GM23338 (cell line): ENCODE measurements at regions not wholly inside any gene's neighbourhood (a gene's known extent, or its start where the extent isn't known, plus 50 kb on each side); places are given as distances from the start of the nearest gene placed in this dataset.

Experiments
- CREB1 ChIP-seq: fragments of 250-450 bp; sonication (Bioruptor Pico); IDR thresholded peaks from 2 replicates; pipeline ENCODE4 v1.5.0; 2020; ENCODE audit warnings: low read depth, mild to moderate bottlenecking, moderate library complexity
- EZH2 ChIP-seq: fragments of 200-600 bp; sonication (generic); IDR thresholded peaks from one replicate; pipeline ENCODE4 v1.8.0; 2017; ENCODE audit warnings: antibody characterized with exemption, mild to moderate bottlenecking, low read depth; ENCODE audit not compliant: unreplicated experiment
- EZH2phosphoT487 ChIP-seq: fragments of 200-600 bp; sonication (generic); IDR thresholded peaks from one replicate; pipeline ENCODE4 v1.8.1; 2018; ENCODE audit warnings: antibody characterized with exemption; ENCODE audit not compliant: unreplicated experiment
- JUNB ChIP-seq: IDR thresholded peaks from one replicate; pipeline ENCODE4 v1.6.1; 2016; ENCODE audit warnings: antibody characterized with exemption; ENCODE audit not compliant: unreplicated experiment
- POLR2AphosphoS5 ChIP-seq: IDR thresholded peaks from 2 replicates; pipeline ENCODE4 v1.6.1; 2016; ENCODE audit warnings: antibody characterized with exemption, low read depth
- ZNF114 ChIP-seq: fragments of 250-450 bp; sonication (Bioruptor Pico); IDR thresholded peaks from 2 replicates; pipeline ENCODE4 v1.5.0; 2020; ENCODE audit warnings: mild to moderate bottlenecking, moderate library complexity
- ZNF331 ChIP-seq: fragments of 250-450 bp; sonication (Bioruptor Pico); IDR thresholded peaks from 2 replicates; pipeline ENCODE4 v1.5.0; 2020; ENCODE audit warnings: low read depth, mild to moderate bottlenecking, moderate library complexity
- TF ChIP-seq, protein P1 (sequence below): IDR thresholded peaks from one replicate; pipeline ENCODE4 v1.6.1; 2018; ENCODE audit warnings: antibody characterized with exemption; ENCODE audit not compliant: unreplicated experiment
- TF ChIP-seq, protein P2 (sequence below), 2 experiments: fragments of 200-600 bp in 1 of 2; sonication (generic) in 1 of 2; conservative IDR thresholded peaks; 2 replicates each; pipeline versions ENCODE4 v1.5.1 to v1.6.1; 2016 to 2017; ENCODE audit warnings: antibody characterized with exemption in 2 of 2, low read depth in 2 of 2, mild to moderate bottlenecking in 2 of 2, moderate library complexity in 1 of 2
- TF ChIP-seq, protein P3 (sequence below): IDR thresholded peaks from 2 replicates; pipeline ENCODE4 v1.6.1; 2016; ENCODE audit warnings: antibody characterized with exemption

DNA sequence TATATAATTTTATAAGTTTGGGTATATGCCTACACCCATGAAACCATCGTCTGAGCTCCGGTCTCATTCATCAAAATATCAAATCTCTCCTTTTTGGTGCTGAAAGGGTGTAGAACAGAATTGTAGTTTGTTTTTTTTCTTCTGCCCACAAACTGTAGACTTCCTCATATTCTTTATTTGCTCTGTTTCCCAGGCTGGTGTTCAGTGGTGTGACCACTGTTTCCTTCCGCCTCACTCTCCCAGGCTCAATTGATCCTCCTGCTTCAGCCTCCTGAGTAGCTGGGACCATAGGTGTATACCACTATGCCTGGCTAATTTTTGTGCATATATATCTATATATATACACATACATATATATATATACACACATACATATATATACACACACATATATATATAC, 139.6 kb upstream of the HCRTR2 start:
- TF ChIP-seq, protein P1, sequence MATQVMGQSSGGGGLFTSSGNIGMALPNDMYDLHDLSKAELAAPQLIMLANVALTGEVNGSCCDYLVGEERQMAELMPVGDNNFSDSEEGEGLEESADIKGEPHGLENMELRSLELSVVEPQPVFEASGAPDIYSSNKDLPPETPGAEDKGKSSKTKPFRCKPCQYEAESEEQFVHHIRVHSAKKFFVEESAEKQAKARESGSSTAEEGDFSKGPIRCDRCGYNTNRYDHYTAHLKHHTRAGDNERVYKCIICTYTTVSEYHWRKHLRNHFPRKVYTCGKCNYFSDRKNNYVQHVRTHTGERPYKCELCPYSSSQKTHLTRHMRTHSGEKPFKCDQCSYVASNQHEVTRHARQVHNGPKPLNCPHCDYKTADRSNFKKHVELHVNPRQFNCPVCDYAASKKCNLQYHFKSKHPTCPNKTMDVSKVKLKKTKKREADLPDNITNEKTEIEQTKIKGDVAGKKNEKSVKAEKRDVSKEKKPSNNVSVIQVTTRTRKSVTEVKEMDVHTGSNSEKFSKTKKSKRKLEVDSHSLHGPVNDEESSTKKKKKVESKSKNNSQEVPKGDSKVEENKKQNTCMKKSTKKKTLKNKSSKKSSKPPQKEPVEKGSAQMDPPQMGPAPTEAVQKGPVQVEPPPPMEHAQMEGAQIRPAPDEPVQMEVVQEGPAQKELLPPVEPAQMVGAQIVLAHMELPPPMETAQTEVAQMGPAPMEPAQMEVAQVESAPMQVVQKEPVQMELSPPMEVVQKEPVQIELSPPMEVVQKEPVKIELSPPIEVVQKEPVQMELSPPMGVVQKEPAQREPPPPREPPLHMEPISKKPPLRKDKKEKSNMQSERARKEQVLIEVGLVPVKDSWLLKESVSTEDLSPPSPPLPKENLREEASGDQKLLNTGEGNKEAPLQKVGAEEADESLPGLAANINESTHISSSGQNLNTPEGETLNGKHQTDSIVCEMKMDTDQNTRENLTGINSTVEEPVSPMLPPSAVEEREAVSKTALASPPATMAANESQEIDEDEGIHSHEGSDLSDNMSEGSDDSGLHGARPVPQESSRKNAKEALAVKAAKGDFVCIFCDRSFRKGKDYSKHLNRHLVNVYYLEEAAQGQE = no peak
- TF ChIP-seq, protein P2, sequence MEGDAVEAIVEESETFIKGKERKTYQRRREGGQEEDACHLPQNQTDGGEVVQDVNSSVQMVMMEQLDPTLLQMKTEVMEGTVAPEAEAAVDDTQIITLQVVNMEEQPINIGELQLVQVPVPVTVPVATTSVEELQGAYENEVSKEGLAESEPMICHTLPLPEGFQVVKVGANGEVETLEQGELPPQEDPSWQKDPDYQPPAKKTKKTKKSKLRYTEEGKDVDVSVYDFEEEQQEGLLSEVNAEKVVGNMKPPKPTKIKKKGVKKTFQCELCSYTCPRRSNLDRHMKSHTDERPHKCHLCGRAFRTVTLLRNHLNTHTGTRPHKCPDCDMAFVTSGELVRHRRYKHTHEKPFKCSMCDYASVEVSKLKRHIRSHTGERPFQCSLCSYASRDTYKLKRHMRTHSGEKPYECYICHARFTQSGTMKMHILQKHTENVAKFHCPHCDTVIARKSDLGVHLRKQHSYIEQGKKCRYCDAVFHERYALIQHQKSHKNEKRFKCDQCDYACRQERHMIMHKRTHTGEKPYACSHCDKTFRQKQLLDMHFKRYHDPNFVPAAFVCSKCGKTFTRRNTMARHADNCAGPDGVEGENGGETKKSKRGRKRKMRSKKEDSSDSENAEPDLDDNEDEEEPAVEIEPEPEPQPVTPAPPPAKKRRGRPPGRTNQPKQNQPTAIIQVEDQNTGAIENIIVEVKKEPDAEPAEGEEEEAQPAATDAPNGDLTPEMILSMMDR (conservative IDR thresholded peaks at IDR 0.05; ENCODE audit: low read depth in 2 of 2) = no peak
- TF ChIP-seq EZH2 = no peak
- TF ChIP-seq JUNB = no peak
- TF ChIP-seq EZH2phosphoT487 = no peak
- TF ChIP-seq POLR2AphosphoS5 = no peak
- TF ChIP-seq ZNF331 = no peak
- TF ChIP-seq, protein P3, sequence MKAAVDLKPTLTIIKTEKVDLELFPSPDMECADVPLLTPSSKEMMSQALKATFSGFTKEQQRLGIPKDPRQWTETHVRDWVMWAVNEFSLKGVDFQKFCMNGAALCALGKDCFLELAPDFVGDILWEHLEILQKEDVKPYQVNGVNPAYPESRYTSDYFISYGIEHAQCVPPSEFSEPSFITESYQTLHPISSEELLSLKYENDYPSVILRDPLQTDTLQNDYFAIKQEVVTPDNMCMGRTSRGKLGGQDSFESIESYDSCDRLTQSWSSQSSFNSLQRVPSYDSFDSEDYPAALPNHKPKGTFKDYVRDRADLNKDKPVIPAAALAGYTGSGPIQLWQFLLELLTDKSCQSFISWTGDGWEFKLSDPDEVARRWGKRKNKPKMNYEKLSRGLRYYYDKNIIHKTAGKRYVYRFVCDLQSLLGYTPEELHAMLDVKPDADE = no peak
- TF ChIP-seq CREB1 = no peak
- no peak for TF ChIP-seq ZNF114 (CRISPR knock-in tag)
